Tibial nerve (tissue), 3 donors: ENCODE measurements at regions not wholly inside any gene's neighbourhood (a gene's known extent, or its start where the extent isn't known, plus 50 kb on each side); places are given as distances from the start of the nearest gene placed in this dataset.

Source experiments
- CTCF ChIP-seq, 5 experiments: fragments of 200-600 bp in 3 of 5; fragments of 450-650 bp in 2 of 5; sonication (generic) in 3 of 5; IDR thresholded peaks; one replicate each; pipeline ENCODE4 v1.5.1; 2016 to 2019; ENCODE audit warnings: antibody characterized with exemption in 5 of 5, mild to moderate bottlenecking in 3 of 5, moderate library complexity in 2 of 5
- POLR2A ChIP-seq, 2 donors: fragments of 450-650 bp; IDR thresholded peaks; one replicate each; pipeline ENCODE4 v1.6.1; 2017; ENCODE audit warnings: antibody characterized with exemption in 2 of 2, mild to moderate bottlenecking in 2 of 2, moderate library complexity in 2 of 2

GRCh38 chr2:5474716-5475115, 217.5 kb upstream of the SOX11 start:
- TF ChIP-seq CTCF (IDR thresholded peaks at IDR 0.05) = no peak
- TF ChIP-seq POLR2A (IDR thresholded peaks at IDR 0.05) = no peak
